CD4-positive, alpha-beta T cell treated with Interleukin-10 for 1 hour (primary cell): ENCODE measurements at regions not wholly inside any gene's neighbourhood (a gene's known extent, or its start where the extent isn't known, plus 50 kb on each side); places are given as distances from the start of the nearest gene placed in this dataset.
A peak's percentile ranks its signal among the peaks of the same experiment; 100 is the strongest.
"Not testable (repeated sequence)": the region's sequence is repeated elsewhere in the genome, so short reads cannot be mapped to it uniquely, and the experiment has no call there.

Source experiments
- DNase-seq: peaks from one replicate; pipeline ENCODE4 v3.0.0-alpha.2; 2020

GRCh38 chr2:61671561-61672315 lies 133.6 kb upstream of the XPO1 start:
- DNase-seq = no peak

- peak; percentile 31 for DNase-seq
Measured at GRCh38 chr2:61670591-61671501, 132.7 kb upstream of the XPO1 start.

- DNase-seq = no peak
Measured at GRCh38 chr2:61664190-61664589, 126.0 kb upstream of the XPO1 start.

DNA sequence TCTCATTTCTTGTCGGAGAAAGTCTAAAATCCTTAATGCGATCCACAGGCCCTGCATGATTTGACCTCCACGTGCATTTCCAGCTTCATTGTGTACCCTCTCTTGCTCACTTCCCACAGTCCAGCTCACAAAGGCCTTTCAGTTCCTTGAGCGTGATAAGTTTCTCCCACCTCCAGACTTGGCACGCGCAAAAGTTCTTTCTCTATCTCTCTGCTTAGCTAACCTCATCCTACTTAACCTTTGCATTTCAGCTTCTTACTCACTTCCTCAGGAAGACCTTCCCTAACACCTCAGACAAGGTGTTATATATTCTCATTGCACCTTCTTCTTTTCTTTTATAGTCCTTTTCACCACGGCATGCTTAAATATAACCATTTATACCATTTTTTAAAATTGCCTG lies 124.8 kb upstream of the XPO1 start:
- DNase-seq = peak; percentile 38

- no peak for DNase-seq
Measured at GRCh38 chr2:61660511-61661388, 122.6 kb upstream of the XPO1 start.

DNA sequence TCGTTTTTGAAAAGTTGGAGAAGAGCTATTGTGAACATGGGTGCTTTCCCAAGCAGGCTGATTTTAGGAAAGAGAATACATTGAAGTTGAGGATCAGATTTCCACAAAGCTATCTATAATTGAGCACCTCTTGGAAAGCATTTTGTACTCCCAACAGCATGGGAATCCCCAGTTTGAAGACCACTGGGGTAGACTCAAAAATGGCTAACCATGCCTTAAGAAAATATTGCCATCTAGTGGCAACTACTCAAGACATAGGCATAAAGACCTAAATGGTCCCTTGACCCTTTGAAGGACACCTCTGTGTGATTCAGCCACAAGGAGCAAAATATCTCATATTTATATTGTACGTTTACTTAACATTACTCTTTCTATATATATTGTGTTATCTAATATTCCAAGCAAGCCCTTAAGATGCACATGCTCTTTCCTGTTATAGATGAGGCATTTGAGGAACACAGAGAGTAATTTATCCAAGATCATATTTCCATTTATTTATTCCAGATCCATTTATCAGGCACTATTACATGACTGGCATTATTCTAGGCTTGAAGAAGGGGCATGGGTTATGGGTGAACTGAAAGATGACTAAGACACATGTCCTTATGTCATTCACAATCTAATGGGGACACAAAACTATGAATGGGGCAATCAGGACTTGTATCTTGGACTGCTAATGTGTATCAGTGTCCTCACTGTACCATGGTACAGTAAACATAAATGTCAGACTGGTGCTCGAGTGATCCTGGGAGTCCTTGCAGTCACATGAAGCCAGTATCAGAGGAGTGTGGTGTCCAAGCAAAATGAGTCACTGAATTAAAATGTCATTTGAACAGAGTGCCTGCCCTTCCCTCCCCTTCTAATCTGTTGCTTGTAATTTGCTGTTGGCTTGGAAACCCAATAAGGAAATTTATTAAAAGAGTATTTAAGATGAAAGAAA lies 121.0 kb upstream of the XPO1 start:
- peak; percentile 26 for DNase-seq

- not testable (repeated sequence) for DNase-seq
Measured at GRCh38 chr2:61649946-61650345, 111.8 kb upstream of the XPO1 start.

- DNase-seq = no peak
Measured at GRCh38 chr2:61649021-61649420, 110.9 kb upstream of the XPO1 start.

- no peak for DNase-seq
Measured at GRCh38 chr2:61647044-61647443, 108.9 kb upstream of the XPO1 start.

DNA sequence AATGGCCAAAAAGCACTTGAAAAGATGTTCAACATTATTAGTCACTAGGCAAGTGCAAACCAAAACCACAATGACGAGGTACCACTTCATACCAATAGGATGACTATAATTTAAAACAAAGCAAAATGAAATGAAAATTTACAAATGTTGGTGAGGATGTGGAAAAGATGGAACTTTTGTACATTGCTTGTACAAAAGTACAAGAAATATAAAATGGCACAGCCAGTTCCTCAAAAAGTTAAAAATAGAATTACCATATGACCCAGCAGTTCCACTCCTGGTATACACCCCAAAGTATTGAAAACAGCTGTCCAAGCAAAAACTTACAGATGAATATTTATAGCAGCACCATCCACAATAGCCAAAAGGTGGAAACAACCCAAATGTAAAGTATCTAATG lies 107.8 kb upstream of the XPO1 start:
- no peak for DNase-seq

GRCh38 chr2:61643153-61643552 lies 105.0 kb upstream of the XPO1 start:
- not testable (repeated sequence) for DNase-seq

GRCh38 chr2:61640406-61640805 lies 102.2 kb upstream of the XPO1 start:
- no peak for DNase-seq

DNA sequence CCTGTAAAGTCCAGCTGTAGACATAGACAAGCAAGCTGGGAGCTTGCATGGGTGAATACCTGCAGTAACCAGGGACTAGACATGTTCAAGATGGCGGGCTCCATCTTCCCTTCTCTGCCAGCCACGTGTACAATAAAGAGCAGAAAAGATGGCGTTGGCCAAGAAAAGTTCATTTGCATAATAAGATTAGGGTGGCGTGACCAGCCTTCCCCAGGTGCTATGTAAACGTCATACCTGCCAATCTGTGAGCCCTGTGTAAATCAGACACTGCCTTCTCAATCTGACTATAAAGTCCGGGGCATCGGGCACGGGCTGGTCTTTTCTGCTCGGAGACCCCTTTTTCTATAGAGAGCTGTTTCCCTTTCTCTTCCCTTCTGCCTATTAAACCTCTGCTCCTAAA lies 101.6 kb upstream of the XPO1 start:
- DNase-seq = no peak

DNA sequence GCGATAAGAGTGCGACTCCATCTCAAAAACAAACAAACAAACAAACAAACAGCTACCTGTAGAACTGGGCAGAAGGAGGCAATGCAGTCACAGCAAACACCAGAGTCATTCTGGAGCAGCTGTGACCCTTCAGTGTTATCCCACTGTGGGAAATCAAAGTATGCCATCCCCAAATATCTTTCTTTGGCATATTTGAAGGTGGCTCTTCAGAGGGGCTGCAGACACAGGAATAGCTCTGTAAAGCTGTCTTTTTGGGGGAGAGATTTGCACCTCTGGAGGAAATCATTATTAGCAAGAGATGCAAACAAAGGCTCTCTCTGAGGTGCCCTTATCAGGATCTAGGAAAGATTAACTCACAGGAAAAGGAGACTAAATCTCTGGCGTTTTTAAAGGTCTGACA lies 98.5 kb upstream of the XPO1 start:
- DNase-seq = no peak

DNA sequence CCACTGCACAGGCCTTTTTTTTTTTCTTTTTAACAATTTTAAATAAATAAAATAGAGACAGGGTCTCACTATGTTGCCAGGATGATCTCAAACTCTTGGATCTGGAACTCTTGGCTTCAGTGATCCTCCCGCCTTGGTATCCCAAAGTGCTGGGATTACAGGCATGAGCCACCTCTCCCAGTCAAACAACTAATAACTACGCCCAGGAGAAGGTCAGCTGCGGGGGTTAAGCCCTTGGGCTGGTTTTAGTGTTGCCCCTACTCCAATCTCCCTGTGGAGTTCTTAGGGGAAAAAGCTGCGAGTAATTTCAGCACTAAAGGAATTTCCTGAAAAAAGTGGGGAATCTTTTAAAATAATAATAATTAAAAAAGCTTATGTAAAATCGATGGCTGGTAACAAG lies 96.4 kb upstream of the XPO1 start:
- DNase-seq = no peak

- no peak for DNase-seq
Measured at GRCh38 chr2:61633250-61633649, 95.1 kb upstream of the XPO1 start.

GRCh38 chr2:61632276-61633169 lies 94.4 kb upstream of the XPO1 start:
- no peak for DNase-seq

DNA sequence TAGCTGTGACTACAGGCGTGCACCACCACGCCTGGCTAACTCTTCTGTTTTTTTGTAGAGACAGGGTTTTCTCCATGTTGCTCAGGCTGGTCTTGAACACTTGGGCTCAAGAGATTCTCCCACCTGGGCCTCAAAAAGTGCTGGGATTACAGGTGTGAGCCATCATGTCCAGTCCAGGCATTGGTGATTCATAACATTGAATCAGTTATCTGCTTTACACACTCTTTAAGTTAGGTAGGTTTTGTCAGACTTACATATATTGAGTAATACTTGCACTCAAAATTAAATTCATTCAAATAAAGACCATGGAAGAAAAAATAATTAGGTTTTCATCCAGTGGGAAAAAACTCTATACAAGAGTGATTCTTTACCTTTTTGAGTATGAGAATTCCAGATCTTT lies 93.2 kb upstream of the XPO1 start:
- no peak for DNase-seq

- DNase-seq = no peak
Measured at GRCh38 chr2:61626827-61627226, 88.7 kb upstream of the XPO1 start.

GRCh38 chr2:61623747-61624146 lies 85.6 kb upstream of the XPO1 start:
- DNase-seq = no peak
